HEK293 (cell line): ENCODE measurements at regions not wholly inside any gene's neighbourhood (a gene's known extent, or its start where the extent isn't known, plus 50 kb on each side); places are given as distances from the start of the nearest gene placed in this dataset.

ENCODE experiments used
- TRIM28 ChIP-seq: IDR thresholded peaks from 2 replicates; pipeline ENCODE4 v1.6.1; 2011; ENCODE audit warnings: low read length, control low read depth, borderline replicate concordance
- YY1 ChIP-seq: fragments of 450-650 bp; formaldehyde crosslinking; IDR thresholded peaks from 2 replicates; pipeline ENCODE4 v1.5.1; 2018; ENCODE audit warnings: missing biosample characterization, missing genetic modification characterization
- ZBTB20 ChIP-seq: fragments of 450-650 bp; formaldehyde crosslinking; IDR thresholded peaks from 2 replicates; pipeline ENCODE4 v1.5.1; 2016; ENCODE audit warnings: missing biosample characterization, missing genetic modification characterization
- ZNF133 ChIP-seq: fragments of 450-650 bp; formaldehyde crosslinking; IDR thresholded peaks from 2 replicates; pipeline ENCODE4 v1.5.1; 2016; ENCODE audit warnings: missing biosample characterization, missing genetic modification characterization
- ZNF274 ChIP-seq, 2 experiments: fragments of 200-500 bp in 1 of 2; fragments of 450-650 bp in 1 of 2; sonication (Bioruptor generic) in 1 of 2; formaldehyde crosslinking in 1 of 2; IDR thresholded peaks; 2 replicates each; pipeline versions ENCODE4 v1.5.1 to v1.6.1; 2014 to 2016; ENCODE audit warnings: borderline replicate concordance in 1 of 2, inconsistent platforms in 1 of 2, low read length in 1 of 2, missing biosample characterization in 1 of 2, missing genetic modification characterization in 1 of 2
- ZNF670 ChIP-seq: fragments of 450-650 bp; formaldehyde crosslinking; IDR thresholded peaks from 2 replicates; pipeline ENCODE4 v1.5.1; 2016; ENCODE audit warnings: missing biosample characterization, missing genetic modification characterization, low read depth
- ZNF785 ChIP-seq: fragments of 450-650 bp; formaldehyde crosslinking; IDR thresholded peaks from 2 replicates; pipeline ENCODE4 v1.5.1; 2016; ENCODE audit warnings: missing biosample characterization, missing genetic modification characterization
- TF ChIP-seq, protein P1 (sequence below): fragments of 450-650 bp; formaldehyde crosslinking; IDR thresholded peaks from 2 replicates; pipeline ENCODE4 v1.5.1; 2016; ENCODE audit warnings: missing biosample characterization, missing genetic modification characterization, low read depth
- TF ChIP-seq, protein P2 (sequence below): fragments of 450-650 bp; formaldehyde crosslinking; IDR thresholded peaks from 2 replicates; pipeline ENCODE4 v1.5.1; 2016; ENCODE audit warnings: missing biosample characterization, missing genetic modification characterization
- TF ChIP-seq, protein P3 (sequence below): fragments of 450-650 bp; IDR thresholded peaks from 2 replicates; pipeline ENCODE4 v1.5.1; 2018; ENCODE audit warnings: missing biosample characterization, mild to moderate bottlenecking, missing genetic modification characterization
- TF ChIP-seq, protein P4 (sequence below): fragments of 450-650 bp; formaldehyde crosslinking; conservative IDR thresholded peaks from 2 replicates; pipeline ENCODE4 v1.5.1; 2016; ENCODE audit warnings: low read depth, missing biosample characterization, missing genetic modification characterization
- TF ChIP-seq, protein P5 (sequence below): fragments of 450-650 bp; formaldehyde crosslinking; IDR thresholded peaks from 2 replicates; pipeline ENCODE4 v1.5.1; 2016; ENCODE audit warnings: missing biosample characterization, missing genetic modification characterization

DNA sequence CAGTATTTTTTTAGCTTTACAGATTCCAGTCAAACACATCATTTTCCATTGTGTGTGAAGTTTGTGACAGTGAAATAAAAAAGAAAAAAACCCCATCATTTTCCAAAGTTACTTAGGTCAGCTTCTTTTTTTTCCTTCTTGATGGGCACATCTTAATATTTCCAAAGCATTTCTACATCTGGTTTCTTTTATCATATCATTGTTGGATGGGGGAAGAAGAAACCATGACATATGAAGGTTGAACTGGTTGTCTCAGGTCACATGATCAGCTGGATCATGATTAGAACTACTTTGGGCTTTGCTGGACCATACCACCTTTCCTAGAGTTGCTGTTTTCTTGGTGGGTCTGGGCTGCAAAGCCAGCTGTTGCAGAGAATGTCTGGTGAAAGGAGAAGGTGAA, 59.8 kb downstream of the FOS start:
- TF ChIP-seq, protein P1, sequence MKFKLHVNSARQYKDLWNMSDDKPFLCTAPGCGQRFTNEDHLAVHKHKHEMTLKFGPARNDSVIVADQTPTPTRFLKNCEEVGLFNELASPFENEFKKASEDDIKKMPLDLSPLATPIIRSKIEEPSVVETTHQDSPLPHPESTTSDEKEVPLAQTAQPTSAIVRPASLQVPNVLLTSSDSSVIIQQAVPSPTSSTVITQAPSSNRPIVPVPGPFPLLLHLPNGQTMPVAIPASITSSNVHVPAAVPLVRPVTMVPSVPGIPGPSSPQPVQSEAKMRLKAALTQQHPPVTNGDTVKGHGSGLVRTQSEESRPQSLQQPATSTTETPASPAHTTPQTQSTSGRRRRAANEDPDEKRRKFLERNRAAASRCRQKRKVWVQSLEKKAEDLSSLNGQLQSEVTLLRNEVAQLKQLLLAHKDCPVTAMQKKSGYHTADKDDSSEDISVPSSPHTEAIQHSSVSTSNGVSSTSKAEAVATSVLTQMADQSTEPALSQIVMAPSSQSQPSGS (tag by site-specific recombination) = no peak
- TF ChIP-seq, protein P2, sequence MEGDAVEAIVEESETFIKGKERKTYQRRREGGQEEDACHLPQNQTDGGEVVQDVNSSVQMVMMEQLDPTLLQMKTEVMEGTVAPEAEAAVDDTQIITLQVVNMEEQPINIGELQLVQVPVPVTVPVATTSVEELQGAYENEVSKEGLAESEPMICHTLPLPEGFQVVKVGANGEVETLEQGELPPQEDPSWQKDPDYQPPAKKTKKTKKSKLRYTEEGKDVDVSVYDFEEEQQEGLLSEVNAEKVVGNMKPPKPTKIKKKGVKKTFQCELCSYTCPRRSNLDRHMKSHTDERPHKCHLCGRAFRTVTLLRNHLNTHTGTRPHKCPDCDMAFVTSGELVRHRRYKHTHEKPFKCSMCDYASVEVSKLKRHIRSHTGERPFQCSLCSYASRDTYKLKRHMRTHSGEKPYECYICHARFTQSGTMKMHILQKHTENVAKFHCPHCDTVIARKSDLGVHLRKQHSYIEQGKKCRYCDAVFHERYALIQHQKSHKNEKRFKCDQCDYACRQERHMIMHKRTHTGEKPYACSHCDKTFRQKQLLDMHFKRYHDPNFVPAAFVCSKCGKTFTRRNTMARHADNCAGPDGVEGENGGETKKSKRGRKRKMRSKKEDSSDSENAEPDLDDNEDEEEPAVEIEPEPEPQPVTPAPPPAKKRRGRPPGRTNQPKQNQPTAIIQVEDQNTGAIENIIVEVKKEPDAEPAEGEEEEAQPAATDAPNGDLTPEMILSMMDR = no peak
- TF ChIP-seq, protein P3, sequence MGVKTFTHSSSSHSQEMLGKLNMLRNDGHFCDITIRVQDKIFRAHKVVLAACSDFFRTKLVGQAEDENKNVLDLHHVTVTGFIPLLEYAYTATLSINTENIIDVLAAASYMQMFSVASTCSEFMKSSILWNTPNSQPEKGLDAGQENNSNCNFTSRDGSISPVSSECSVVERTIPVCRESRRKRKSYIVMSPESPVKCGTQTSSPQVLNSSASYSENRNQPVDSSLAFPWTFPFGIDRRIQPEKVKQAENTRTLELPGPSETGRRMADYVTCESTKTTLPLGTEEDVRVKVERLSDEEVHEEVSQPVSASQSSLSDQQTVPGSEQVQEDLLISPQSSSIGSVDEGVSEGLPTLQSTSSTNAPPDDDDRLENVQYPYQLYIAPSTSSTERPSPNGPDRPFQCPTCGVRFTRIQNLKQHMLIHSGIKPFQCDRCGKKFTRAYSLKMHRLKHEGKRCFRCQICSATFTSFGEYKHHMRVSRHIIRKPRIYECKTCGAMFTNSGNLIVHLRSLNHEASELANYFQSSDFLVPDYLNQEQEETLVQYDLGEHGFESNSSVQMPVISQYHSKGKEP (tag by site-specific recombination) = no peak
- TF ChIP-seq, protein P4, sequence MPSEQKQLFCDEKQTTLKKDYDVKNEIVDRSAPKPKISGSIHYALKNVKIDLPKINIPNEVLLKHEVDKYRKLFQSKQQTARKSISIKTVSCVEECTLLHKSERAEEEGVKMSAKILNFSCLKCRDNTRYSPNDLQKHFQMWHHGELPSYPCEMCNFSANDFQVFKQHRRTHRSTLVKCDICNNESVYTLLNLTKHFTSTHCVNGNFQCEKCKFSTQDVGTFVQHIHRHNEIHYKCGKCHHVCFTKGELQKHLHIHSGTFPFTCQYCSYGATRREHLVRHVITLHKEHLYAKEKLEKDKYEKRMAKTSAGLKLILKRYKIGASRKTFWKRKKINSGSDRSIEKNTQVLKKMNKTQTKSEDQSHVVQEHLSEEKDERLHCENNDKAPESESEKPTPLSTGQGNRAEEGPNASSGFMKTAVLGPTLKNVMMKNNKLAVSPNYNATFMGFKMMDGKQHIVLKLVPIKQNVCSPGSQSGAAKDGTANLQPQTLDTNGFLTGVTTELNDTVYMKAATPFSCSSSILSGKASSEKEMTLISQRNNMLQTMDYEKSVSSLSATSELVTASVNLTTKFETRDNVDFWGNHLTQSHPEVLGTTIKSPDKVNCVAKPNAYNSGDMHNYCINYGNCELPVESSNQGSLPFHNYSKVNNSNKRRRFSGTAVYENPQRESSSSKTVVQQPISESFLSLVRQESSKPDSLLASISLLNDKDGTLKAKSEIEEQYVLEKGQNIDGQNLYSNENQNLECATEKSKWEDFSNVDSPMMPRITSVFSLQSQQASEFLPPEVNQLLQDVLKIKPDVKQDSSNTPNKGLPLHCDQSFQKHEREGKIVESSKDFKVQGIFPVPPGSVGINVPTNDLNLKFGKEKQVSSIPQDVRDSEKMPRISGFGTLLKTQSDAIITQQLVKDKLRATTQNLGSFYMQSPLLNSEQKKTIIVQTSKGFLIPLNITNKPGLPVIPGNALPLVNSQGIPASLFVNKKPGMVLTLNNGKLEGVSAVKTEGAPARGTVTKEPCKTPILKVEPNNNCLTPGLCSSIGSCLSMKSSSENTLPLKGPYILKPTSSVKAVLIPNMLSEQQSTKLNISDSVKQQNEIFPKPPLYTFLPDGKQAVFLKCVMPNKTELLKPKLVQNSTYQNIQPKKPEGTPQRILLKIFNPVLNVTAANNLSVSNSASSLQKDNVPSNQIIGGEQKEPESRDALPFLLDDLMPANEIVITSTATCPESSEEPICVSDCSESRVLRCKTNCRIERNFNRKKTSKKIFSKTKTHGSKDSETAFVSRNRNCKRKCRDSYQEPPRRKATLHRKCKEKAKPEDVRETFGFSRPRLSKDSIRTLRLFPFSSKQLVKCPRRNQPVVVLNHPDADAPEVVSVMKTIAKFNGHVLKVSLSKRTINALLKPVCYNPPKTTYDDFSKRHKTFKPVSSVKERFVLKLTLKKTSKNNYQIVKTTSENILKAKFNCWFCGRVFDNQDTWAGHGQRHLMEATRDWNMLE = no peak
- no peak for TF ChIP-seq ZNF670
- no peak for TF ChIP-seq ZNF274 (IDR thresholded peaks at IDR 0.05; ENCODE audit: low read length)
- TF ChIP-seq ZNF274 (tag by site-specific recombination; IDR thresholded peaks at IDR 0.05; ENCODE audit: borderline replicate concordance) = no peak
- no peak for TF ChIP-seq ZNF785 (tag by site-specific recombination)
- TF ChIP-seq, protein P5, sequence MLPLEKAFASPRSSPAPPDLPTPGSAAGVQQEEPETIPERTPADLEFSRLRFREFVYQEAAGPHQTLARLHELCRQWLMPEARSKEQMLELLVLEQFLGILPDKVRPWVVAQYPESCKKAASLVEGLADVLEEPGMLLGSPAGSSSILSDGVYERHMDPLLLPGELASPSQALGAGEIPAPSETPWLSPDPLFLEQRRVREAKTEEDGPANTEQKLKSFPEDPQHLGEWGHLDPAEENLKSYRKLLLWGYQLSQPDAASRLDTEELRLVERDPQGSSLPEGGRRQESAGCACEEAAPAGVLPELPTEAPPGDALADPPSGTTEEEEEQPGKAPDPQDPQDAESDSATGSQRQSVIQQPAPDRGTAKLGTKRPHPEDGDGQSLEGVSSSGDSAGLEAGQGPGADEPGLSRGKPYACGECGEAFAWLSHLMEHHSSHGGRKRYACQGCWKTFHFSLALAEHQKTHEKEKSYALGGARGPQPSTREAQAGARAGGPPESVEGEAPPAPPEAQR (tag by site-specific recombination) = no peak
- TF ChIP-seq TRIM28 = no peak
- no peak for TF ChIP-seq ZNF133 (tag by site-specific recombination)
- TF ChIP-seq YY1 (tag by site-specific recombination) = no peak
- TF ChIP-seq ZBTB20 = no peak
